GM19372 (cell line): ENCODE measurements at regions not wholly inside any gene's neighbourhood (a gene's known extent, or its start where the extent isn't known, plus 50 kb on each side); places are given as distances from the start of the nearest gene placed in this dataset.
A peak's percentile ranks its signal among the peaks of the same experiment; 100 is the strongest.

ENCODE experiments used
- ATAC-seq: cut with Tn5 transposase; IDR thresholded peaks from one replicate; pipeline ENCODE4 v1.9.1; 2021; ENCODE audit warnings: mild to moderate bottlenecking, low read depth, moderate library complexity; ENCODE audit not compliant: unreplicated experiment

DNA sequence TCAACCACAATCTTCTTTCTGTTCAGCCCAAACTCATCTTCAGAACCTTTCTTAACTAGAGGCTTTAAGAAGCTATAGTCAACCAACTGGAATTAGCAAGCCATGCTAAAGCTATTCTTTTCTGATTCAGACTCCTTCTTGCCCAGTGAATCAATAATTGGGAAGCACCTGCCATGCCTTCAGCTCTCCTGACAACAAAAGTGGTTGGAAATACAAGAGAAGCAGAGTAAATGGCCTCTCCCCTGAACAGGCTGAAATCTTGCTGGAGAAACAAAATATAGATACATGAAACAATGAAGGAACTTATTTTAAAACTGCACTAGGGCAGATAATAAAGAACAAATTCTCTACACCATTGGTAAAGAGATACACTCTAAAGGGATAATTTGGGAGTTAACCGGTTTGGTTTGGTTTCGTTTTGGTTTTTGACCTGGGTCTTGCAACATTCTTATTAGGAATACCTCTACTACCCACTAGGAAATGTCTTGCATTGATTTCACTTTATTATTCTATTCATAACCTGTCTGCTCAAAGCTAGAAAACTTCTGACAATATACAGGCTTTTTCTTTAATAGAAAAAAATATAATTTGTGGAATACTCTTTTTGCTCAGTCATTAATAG is 173.6 kb upstream of the DYNLRB2 start:
- ATAC-seq, result no peak

DNA sequence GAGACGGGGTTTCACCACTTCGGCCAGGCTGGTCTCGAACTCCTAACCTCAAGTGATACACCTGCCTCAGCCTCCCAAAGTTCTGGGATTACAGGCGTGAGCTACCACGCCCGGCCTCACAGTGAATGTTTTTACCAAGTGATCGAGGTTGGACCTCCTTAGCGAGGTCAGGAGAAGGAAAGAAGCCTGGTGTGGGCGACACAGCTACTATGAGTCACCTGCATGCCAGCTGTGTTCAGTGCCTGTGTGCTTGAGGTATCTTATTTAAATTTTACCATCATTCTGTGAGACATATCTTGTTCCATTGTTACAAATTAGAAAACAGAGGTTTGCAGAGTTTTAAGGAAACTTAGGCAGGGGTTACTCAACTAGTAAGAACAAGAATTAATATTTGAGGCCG is 174.8 kb upstream of the DYNLRB2 start:
- ATAC-seq, result no peak

DNA sequence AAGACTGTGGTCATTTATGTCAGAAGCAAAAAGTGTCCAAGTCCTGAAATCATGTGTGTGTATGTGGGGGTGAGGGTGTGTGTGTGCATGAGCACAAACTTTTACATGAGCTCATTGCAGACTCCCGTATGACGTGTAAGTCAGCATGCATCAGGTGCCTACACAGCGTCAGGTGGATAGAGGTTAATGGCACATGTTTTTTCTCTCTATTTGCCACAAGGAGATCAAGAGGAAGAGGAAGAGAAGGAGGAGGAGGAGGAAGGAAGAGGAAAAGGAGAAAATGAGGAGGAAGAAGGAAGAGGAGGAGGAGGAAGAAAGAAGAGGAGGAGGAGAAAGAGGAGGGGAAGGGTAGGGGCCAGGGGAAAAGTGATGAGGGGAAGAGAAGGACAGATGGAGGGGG is 178.0 kb upstream of the DYNLRB2 start:
- no peak for ATAC-seq

DNA sequence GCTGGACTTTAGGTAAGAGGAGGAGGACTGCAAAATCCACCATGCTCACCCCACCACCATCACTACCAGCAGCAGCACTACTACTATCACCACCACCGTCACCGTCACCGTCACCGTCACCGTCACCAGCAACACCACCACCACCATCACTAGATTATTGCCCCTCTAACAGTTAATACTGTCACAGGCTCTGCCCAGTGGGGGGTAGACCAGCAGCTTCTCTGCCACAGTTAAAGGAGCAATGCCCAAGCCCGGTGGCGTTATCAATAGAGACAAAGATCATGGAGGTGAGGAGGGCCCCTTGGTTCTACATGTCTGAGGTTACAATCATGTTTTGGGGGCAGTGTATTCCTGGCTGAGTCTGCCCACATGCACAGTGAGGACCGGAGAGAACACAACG is 184.4 kb upstream of the DYNLRB2 start:
- no peak for ATAC-seq

DNA sequence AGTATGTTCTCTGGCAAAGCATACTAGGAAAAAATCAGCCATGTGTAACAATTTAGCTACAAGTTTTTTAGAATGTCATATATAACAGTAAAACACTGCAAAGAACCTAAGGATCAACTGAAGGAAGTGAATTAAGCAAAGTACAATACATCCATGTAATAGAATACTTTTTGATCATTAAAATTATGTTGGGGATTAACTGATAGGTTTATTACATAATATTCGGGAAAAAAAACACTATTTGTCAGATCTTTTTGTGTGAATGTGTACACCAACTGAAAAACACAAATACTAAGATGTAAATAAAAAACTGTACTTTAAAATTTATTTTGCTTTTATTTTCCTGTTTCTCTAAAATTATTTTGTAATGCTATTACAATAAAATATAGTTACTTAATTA is 185.5 kb upstream of the DYNLRB2 start:
- ATAC-seq, result no peak

DNA sequence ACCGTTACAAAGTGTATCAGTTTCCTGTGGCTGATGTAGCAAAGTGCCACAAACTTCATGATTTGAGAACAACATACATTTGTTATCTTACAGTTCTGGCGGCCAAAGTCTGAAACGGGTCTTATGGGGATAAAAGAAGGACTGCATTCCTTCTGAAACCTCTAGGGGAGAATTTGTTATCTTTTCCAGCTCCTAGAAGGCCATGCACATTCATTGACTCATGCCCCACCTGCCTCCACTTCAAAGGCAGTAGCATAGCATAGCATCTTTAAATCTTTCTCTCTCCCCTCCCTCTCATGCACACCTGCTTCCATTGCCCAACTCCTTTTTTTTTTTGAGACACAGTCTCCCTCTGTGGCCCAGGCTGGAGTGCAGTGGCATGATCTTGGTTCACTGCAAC is 190.7 kb upstream of the DYNLRB2 start:
- ATAC-seq, result no peak

DNA sequence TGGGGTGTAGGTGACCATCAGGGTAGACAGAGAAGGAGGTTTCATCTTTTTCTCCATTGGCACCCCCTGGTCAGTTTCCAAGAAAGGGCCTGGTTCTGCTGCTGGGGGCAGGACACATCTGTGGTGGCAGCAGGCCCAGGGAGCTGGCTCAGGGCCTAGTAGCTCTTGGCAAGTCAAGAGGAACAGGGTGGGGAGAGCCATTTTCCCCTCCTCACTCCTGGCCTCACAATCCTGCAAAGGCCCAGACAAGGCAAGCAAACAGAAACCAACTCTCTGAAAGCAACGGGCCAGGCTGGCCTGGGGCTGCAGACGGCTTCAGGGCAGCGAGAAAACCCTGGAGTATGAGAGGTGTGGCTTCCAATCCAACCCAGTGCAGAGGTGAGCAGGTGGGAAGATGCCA is 192.9 kb upstream of the DYNLRB2 start:
- ATAC-seq, result no peak

DNA sequence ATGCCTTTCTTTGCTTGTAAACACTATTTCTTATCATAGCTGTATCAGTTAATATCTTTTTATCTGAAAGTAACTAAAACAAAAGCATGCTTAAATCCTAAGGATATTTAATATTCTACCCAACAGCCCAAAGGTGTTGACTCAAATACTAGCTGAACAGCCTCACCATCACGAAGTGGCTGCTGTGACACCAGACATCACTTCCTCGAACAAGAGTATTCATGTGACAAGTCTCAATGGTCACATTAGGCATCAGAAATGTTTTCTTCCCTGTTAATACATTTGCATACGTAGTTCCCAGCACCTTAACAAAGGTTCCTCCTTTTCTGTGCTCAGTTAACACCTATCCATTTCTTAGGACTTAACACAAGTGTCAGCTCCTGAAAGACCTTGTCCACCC is 193.8 kb upstream of the DYNLRB2 start:
- no peak for ATAC-seq

DNA sequence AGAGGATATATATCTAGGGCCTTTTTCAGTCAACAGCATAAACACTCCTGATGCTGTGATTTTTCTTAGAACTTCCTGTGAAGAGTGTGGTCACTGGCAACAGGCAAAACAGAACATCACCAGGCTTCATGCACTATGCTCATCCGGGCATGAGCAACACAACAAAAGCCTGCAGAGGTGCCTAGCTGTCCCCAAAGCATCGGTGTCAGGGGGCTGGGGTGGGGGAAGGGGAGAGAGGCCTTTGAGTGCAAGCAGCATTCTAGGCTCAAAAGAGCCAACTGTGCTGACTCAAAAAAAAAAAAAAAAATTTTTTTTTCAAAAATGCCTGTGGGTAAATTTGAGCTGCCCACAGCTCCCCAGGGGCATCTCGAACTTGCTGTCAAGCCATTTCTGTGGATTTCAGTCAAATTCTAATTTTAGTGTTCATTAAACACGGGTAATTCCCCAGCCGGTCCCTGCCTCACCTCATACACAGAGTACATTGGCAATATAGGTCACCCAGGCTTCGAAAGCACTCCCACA is 194.6 kb upstream of the DYNLRB2 start:
- peak; percentile 73 for ATAC-seq

DNA sequence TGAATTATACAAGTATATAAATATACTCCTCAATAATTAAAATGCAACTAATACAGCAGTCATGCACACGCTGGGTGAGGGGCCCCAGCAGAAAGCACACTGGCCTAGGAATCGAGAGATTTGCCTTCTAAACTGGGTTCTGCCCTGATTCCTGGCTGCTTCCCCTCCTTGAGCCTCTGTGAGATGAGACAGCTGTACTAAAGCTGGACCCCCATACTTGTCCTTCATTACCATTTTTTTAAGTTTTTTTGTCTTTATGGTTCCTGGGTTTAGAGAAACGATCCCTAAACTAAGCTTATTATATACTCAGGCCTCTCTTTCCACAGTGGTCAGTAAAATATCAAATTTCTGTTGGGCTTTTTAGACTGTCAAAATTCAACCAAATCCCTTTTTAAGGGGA is 195.1 kb upstream of the DYNLRB2 start:
- no peak for ATAC-seq

DNA sequence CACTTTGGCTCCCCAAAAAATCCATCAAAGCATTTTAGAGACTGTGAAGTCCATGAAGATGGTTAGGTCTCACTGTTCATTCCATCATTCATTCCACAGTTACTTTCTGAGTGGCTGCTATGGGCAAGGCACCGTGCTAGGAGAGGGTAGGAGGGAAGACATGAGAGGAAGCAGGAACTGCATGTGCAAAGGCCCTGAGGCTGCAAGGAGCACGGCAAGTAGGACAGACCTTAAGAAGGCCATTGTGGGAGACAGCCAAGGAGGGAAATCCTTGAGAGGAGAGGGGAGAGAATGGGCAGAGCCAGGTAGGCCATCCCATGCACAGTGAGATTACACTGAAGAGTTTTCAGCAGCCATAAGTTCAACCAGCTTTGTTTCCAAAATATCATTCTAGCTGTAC is 196.2 kb upstream of the DYNLRB2 start:
- no peak for ATAC-seq

DNA sequence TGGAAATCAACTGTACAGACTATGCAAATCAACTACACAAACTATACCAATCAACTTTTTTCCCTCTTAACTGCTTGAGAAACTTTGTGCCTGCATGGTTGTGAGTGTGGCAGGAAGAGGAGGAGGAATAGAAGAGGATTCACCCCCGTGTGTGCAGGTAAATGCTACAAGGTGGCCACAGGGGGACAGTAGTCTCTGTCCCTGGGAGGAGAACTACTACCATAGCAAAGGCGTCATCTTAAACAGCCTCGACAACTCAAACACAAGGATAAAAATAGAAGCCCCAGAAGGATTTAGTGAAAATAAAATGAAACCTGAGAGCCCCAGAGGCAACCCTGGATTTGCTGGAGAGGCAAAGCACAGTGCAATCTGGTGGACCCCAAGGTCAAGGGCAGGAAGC is 199.5 kb upstream of the DYNLRB2 start:
- no peak for ATAC-seq

DNA sequence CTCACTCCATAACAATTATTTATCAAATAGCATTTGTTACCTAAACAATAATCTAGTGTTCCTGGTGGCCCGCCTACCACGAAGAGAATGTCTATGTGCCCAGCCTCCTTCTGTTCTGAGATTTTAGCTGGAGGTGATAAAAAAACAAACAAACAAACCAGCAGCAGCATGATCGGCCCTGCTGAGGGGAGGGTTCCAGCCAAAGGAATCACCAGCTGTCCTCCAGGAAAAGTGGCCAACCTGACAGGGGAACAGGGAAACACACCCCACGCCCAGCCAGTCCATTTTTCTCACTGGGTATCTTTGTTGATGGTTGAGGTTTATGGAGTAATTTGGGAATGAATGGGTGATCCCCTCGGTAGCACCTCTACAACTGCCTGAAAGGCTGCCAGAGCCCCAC is 203.0 kb upstream of the DYNLRB2 start:
- no peak for ATAC-seq

DNA sequence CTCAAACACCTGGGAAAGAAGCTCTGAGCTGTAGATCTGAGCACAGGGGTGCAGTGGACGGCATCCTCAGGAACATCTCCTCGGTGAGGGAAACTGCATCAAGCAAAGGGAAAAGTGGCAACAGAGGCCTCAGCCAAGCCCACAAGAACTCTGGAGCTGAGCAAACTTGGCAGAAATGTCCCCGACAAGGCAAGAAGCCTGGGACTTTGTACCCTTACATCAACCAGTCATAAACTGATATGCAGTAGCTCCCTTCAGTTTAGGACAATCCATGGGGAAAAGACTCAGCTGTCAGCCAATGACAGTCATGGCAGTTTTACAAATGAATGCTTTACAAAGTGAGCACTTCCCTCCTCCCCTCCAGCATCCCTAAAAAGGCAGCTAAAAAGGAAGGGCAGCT is 210.0 kb upstream of the DYNLRB2 start:
- ATAC-seq, result no peak

DNA sequence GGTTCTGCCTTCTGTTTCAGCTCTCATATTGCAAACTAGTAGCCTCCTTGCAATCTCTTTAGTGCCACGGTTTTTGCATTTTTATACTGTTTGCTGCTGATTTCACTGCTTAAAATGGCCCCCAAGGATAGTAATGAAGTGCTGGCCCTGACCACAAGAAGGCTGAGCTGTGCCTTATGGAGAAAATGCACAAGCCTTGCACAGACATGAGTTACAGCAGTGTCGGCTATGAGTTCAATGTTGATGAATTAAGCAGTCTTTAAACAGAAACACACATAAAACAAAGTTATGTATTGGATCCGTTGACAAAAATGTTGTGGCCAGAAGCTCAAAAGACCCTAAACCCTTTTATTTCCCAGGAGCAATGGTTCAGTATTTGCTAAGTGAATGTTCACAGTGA is 210.6 kb upstream of the DYNLRB2 start:
- ATAC-seq, result no peak

DNA sequence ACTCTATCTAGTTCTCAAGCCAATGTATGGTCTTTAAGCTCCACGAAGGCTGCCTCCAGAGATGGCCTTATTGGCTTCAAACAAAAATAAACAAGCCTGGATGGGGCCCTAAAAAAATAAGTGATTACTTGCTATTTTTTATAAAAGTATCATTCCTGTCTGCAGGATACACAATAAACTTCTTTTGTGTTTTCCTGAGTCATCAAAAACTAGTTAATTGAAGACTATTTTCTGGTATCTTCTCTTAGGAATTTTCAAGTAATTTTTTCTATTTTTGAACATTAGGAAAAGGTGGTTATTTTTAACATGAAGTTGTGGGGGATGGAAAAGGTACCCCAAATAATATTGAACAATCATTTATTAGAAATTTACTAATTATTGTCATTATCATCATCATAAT is 213.1 kb upstream of the DYNLRB2 start:
- no peak for ATAC-seq

DNA sequence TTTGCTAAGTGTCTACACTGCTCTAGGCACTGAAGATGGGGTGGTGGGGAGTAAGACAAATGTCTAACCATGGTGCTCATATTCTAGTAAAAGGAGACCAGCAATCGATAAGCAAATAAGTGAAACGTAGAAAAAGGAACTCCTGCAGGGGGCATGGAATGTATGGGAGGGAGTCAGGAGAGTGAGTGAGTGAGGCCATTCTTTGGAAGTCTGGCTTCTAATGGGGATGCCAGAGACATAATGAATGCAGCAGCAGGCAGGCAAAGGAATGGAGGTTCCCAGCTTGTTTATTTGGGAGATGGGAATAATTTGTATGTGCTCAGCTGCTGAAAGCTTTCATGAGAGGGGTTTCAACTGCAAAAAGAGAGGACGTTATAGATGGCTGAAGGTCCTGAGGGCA is 216.4 kb upstream of the DYNLRB2 start:
- no peak for ATAC-seq

DNA sequence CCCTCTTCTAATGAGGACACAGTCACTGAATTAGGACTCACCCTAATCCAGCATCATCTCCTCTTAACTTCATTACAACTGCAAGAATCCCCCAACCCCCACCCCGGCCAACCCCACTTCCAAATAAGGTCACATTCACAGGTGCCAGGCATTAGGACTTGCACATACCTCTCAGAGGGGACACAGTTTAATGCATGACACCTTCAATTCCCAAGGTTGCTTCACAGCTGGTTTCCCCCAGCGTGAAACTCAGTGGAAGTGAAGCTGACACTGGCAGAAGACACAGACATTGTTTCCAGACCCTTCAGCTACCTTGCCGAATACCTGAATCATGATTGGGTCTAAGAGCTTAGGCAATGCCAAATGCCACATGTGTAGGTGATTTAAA is 217.0 kb upstream of the DYNLRB2 start:
- ATAC-seq, result no peak

DNA sequence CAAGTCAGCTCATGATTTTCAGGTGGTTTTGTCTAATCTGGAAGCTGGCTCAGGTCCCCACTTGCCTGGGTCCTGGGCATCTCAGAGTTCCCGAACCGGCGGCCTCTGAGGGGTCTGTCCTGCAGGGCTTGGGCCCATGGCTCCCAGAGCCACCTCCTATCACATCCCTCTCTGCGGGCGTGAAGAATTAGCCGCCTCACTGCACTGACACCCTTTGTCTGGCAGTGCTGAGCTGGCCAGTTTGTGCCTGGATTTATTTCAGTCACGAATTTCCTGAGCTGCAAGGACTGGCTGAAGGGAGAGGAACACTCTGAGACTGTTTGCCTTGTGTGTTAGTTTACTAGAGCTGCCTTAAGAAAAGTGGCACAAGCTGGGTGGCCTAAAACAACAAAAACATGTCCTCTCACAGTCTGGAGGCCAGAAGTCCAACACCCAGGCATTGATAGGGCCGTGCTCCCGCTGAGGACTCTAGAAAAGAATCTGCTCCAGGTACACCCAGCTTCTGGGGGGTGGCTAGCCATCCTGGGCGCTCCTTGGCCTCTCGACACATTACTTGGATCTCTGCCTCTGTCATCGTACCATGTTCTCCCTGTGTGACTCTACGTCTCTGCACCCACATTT is 217.5 kb upstream of the DYNLRB2 start:
- no peak for ATAC-seq

DNA sequence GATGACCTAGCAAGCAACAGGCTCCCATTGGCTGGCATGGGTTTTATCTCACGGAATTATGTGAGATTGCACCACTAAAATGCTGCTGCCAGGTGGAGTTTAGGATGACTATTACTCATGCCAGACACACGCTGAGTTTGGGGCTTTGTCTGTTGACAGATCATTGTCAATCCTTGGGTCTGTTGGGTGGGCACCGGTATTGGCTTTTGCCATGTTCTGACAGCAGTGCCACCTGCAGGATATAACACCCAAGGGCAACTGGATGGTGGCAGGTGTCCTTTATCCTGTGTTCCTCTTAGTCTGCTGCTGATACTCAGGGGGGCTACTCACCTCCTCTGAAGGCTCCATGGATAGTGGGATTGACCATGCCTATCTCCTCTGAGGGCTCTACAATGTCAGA is 221.6 kb upstream of the DYNLRB2 start:
- ATAC-seq, result no peak

DNA sequence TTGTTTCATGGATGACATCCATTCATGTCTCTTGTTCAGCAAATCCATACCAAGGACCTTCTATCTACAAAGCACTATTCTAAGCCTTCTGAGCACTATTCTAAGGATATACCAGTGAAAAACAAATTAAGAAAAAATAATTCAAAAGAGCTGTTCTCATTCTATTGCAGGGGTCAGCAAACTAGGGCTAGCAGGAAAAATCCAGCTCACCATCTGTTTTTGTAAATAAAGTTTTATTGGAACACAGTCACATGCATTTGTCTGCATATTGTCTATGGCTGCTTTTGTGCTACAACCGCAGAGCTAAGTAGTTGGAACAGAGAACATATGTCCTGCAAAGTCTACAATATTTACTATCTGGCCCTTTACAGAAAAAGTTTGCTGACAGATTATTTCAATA is 222.7 kb upstream of the DYNLRB2 start:
- ATAC-seq, result no peak

DNA sequence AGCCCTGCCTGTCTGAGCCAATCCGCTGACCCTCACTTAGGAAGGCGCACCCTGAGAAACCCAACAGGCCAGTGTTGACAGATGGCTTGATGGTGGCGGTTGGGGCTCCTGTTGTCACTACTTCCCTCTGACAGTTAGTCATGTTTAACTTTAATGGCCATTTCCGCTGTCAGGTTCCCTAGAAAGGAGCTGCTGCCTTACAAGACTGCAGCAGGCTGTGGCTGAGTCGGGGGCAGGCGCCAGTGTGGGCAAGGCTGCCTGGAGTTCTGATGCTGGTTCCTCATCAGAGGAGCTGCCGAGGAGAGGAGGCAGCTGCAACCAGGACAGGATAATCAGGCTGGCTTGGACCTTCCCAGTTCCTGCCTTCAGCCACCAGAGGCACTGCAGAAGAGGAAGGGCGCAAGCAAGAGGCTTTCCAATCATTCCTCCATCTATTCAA is 223.2 kb upstream of the DYNLRB2 start:
- no peak for ATAC-seq

DNA sequence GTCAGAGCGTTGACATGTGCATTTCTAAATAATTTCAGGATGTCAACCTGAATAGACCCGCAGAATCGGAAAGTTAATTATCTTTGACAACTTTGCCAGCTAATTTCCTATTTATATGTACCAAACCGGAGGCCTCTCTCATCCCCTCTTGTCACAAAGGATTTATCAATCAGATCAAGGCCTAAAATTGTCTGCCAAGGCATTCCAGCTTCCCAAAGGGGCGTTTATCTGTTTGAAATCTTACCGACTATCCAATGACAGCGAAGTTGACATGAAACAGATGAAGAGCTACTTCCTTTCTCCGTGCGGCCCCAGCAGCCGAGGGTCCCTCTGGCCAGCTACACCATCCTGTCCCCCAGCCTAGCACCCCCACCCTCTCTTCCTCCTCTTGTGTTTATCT is 223.7 kb upstream of the DYNLRB2 start:
- no peak for ATAC-seq
